GM23248 (cell line): ENCODE measurements at regions not wholly inside any gene's neighbourhood (a gene's known extent, or its start where the extent isn't known, plus 50 kb on each side); places are given as distances from the start of the nearest gene placed in this dataset.

Experiments used
- DNase-seq: peaks from one replicate; pipeline ENCODE4 v3.0.0-alpha.2; 2015
- H2AFZ ChIP-seq: fragments of 200-600 bp; sonication (generic); 2 replicates; pipeline ENCODE4 v1.6.1; 2016; ENCODE audit warnings: antibody characterized with exemption
- H3F3A ChIP-seq: fragments of 200-600 bp; sonication (generic); 2 replicates; pipeline ENCODE4 v1.6.1; 2016; ENCODE audit warnings: mild to moderate bottlenecking, antibody characterized with exemption, mixed run types; ENCODE audit not compliant: insufficient read depth
- H3K27ac ChIP-seq: fragments of 200-600 bp; sonication (generic); 2 replicates; pipeline ENCODE4 v1.5.1; 2016; ENCODE audit warnings: mild to moderate bottlenecking
- H3K27me3 ChIP-seq: fragments of 200-600 bp; sonication (generic); replicated peaks from 2 replicates; pipeline ENCODE4 v1.6.1; 2016; ENCODE audit warnings: mild to moderate bottlenecking; ENCODE audit not compliant: insufficient read depth
- H3K36me3 ChIP-seq: fragments of 200-600 bp; sonication (generic); 2 replicates; pipeline ENCODE4 v1.6.1; 2016; ENCODE audit warnings: low read depth, mild to moderate bottlenecking
- H3K4me1 ChIP-seq: fragments of 200-600 bp; sonication (generic); 2 replicates; pipeline ENCODE4 v1.6.1; 2016; ENCODE audit warnings: mild to moderate bottlenecking; ENCODE audit not compliant: insufficient read depth
- H3K4me2 ChIP-seq: fragments of 200-600 bp; sonication (generic); one replicate; pipeline ENCODE4 v1.6.1; 2016; ENCODE audit warnings: mild to moderate bottlenecking; ENCODE audit not compliant: unreplicated experiment
- H3K4me3 ChIP-seq: fragments of 200-600 bp; sonication (generic); 2 replicates; pipeline ENCODE4 v1.5.1; 2016; ENCODE audit warnings: mild to moderate bottlenecking
- H3K79me2 ChIP-seq: fragments of 200-600 bp; sonication (generic); 2 replicates; pipeline ENCODE4 v1.6.1; 2016; ENCODE audit warnings: mild to moderate bottlenecking; ENCODE audit not compliant: insufficient read depth
- H3K9ac ChIP-seq: fragments of 200-600 bp; sonication (generic); 2 replicates; pipeline ENCODE4 v1.6.1; 2016; ENCODE audit warnings: mild to moderate bottlenecking
- H3K9me2 ChIP-seq: fragments of 200-600 bp; sonication (generic); 2 replicates; pipeline ENCODE4 v1.6.1; 2016; ENCODE audit warnings: mixed run types, mild to moderate bottlenecking, moderate library complexity; ENCODE audit not compliant: insufficient read depth
- H3K9me3 ChIP-seq: fragments of 200-600 bp; sonication (generic); one replicate; pipeline ENCODE4 v1.6.1; 2017; ENCODE audit warnings: low read depth
- H4K20me1 ChIP-seq: fragments of 200-600 bp; sonication (generic); 2 replicates; pipeline ENCODE4 v1.6.0; 2016; ENCODE audit not compliant: insufficient read depth
- EZH2 ChIP-seq: fragments of 200-600 bp; sonication (generic); IDR thresholded peaks from 2 replicates; pipeline ENCODE4 v1.6.1; 2018; ENCODE audit warnings: antibody characterized with exemption, mild to moderate bottlenecking; ENCODE audit not compliant: insufficient read depth, poor library complexity, severe bottlenecking
- EZH2phosphoT487 ChIP-seq: fragments of 200-600 bp; sonication (generic); IDR thresholded peaks from 2 replicates; pipeline ENCODE4 v1.6.1; 2018; ENCODE audit warnings: antibody characterized with exemption, moderate library complexity, mild to moderate bottlenecking, low read depth; ENCODE audit not compliant: insufficient read depth
- WGBS, 2 experiments: methylation state at CpG; one replicate each; pipeline ENCODE4 v1.1.6; 2015 to 2017; ENCODE audit warnings: low lambda C conversion rate in 2 of 2, low coverage in 1 of 2; ENCODE audit errors: missing lambda C conversion rate in 2 of 2; 5-methylcytosine and 5-hydroxymethylcytosine counted together
- in situ Hi-C: fragments of 300-500 bp; cut with MboI; formaldehyde crosslinking; loops from 2 replicates; pipeline ENCODE4 v1.15.0; 2020

GRCh38 chr13:85900521-85900920 lies 101.3 kb upstream of the SLITRK6 start:
- WGBS, 2 experiments = 17 to 33% methylated on average over 2 of the region's 2 CpGs
- DNase-seq = no peak
- H3K79me2 ChIP-seq = no peaks in the 10 kb centered on the region
- no peaks in the 10 kb centered on the region for H3K4me1 ChIP-seq
- no peak overlapping the region for H3K27ac ChIP-seq
- no peaks in the 10 kb centered on the region for H3K9me2 ChIP-seq
- in situ Hi-C loops = no loop called here
- H4K20me1 ChIP-seq = no peaks in the 10 kb centered on the region
- no peak overlapping the region for H3K4me2 ChIP-seq
- TF ChIP-seq EZH2phosphoT487 = no peak
- TF ChIP-seq EZH2 = no peak
- no peaks in the 10 kb centered on the region for H3F3A ChIP-seq
- no peak overlapping the region for H3K9ac ChIP-seq
- H3K36me3 ChIP-seq = no peaks in the 10 kb centered on the region
- H3K27me3 ChIP-seq = no peaks in the 10 kb centered on the region
- H3K4me3 ChIP-seq = no peak overlapping the region
- no peak overlapping the region for H2AFZ ChIP-seq
- H3K9me3 ChIP-seq = no peaks in the 10 kb centered on the region

DNA sequence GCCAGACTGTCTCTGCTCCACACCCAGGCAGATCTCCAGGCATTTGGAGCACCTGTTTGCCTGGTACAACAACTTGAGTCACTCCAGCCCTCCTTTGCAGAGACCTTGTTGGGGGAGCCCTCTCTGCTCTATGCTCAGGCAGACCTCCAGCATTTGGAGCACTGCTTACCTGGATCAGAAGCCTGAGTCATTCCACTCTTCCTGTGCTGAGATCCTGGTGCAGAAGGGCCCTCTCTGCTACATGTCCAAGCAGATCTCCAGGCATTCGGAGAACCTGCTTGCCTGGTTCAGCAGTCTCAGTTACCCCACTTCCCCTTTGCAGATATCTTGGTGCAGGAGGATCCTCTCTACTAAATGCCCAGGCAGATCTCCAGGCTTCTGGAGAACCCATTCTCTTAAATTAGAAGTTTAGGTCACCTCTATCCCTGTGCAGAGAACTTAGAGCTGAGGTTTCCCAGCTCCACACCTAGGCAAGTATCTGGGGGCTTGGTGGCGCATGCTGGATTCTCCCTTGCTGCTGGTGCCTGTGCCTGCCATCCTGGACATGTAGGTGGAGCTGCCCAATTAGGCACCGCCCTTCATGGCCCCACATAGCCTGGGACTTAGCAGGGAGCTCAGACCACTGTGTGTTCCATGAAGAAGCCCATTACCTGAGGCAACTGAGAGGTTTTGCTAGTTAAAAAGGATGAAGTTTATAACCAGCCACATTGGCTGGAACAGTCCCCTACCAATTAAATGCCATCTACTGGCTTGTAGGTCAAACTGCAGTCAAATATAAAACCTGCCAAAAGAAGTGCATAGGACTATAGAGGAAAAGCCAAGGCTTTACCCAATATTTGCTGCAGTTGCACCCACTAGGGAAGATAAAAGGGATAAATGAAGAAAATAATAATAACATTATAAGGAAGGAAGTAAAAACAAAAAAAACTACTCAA lies 97.6 kb upstream of the SLITRK6 start:
- Histone ChIP-seq H3F3A (no peaks in the 10 kb centered on the region), H3K79me2 (no peaks in the 10 kb centered on the region), H3K36me3 (no peaks in the 10 kb centered on the region)

DNA sequence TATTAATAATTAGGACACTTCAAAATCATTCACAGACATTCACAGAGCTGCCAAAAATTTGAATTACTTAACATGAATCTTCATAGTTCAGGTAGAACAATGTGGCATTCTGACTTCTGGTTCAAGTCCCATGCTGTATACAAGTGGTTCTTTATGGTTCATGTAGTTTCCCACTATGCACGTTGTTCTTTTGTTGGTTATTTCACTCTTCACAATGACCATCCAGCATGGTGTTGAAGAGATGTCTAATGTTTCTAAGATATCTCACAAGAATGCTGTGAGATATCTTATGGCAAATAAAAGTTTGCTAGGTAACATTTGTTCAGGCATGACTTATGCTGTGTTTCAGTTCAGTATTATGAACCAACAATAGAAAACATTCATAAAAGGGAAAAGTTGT lies 88.2 kb upstream of the SLITRK6 start:
- in situ Hi-C loops = no loop called here
- no peaks in the 10 kb centered on the region for H4K20me1 ChIP-seq
- no peaks in the 10 kb centered on the region for H3K9me2 ChIP-seq
- H3F3A ChIP-seq = no peaks in the 10 kb centered on the region
- no peak overlapping the region for H2AFZ ChIP-seq
- H3K4me2 ChIP-seq = no peak overlapping the region
- no peak for DNase-seq
- no peaks in the 10 kb centered on the region for H3K79me2 ChIP-seq
- H3K27ac ChIP-seq = no peak overlapping the region
- 15 to 19% methylated on average over 1 of the region's 1 CpG for whole genome bisulfite sequencing, 2 experiments
- no peaks in the 10 kb centered on the region for H3K9me3 ChIP-seq
- H3K36me3 ChIP-seq = no peaks in the 10 kb centered on the region
- no peak overlapping the region for H3K9ac ChIP-seq
- H3K27me3 ChIP-seq = no peaks in the 10 kb centered on the region
- no peak overlapping the region for H3K4me3 ChIP-seq
- no peaks in the 10 kb centered on the region for H3K4me1 ChIP-seq
- TF ChIP-seq EZH2phosphoT487 (no peak), EZH2 (no peak)

More for the DNA sequence above, 97.6 kb upstream of the SLITRK6 start:
- Histone ChIP-seq H3K4me1 (no peaks in the 10 kb centered on the region), H3K9ac (no peak overlapping the region), H4K20me1 (no peaks in the 10 kb centered on the region), H3K4me2 (no peak overlapping the region), H3K9me3 (no peaks in the 10 kb centered on the region), H3K27me3 (no peaks in the 10 kb centered on the region), H2AFZ (no peak overlapping the region), H3K9me2 (no peaks in the 10 kb centered on the region), H3K27ac (no peak overlapping the region), H3K4me3 (no peak overlapping the region)
- TF ChIP-seq EZH2 (no peak), EZH2phosphoT487 (no peak)
- WGBS, 2 experiments = 17 to 25% methylated on average over 3 of the region's 3 CpGs
- DNase-seq = peak; percentile 0
- in situ Hi-C loops = no loop called here

DNA sequence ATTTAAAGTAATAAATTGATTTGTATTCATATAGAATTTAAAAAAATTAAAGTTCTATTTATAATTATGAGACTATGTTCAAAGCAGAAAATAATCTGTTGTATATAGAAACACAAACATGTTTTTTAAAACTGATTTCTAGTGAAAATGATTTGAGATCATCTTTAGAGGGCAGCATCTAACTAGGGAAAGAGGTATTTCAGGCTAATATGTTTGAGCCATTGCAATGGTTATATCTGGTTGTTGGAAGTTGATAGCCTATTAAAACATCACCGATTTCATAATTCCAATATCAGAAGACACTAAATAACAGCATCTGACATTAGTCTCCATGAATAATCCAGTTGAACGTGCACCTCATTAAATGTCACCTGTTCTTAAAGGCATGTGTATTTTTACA lies 79.8 kb upstream of the SLITRK6 start:
- no peak overlapping the region for H3K9ac ChIP-seq
- H3K36me3 ChIP-seq = no peaks in the 10 kb centered on the region
- no peaks in the 10 kb centered on the region for H3K79me2 ChIP-seq
- H3K9me3 ChIP-seq = no peaks in the 10 kb centered on the region
- no peaks in the 10 kb centered on the region for H3K27me3 ChIP-seq
- no peak overlapping the region for H3K27ac ChIP-seq
- no peaks in the 10 kb centered on the region for H3K4me1 ChIP-seq
- no peak overlapping the region for H3K4me2 ChIP-seq
- TF ChIP-seq EZH2 (no peak), EZH2phosphoT487 (no peak)
- DNase-seq = no peak
- 18 to 19% methylated on average over 2 of the region's 2 CpGs for WGBS, 2 experiments
- no peak overlapping the region for H2AFZ ChIP-seq
- no peak overlapping the region for H3K4me3 ChIP-seq
- no peaks in the 10 kb centered on the region for H3K9me2 ChIP-seq
- no peaks in the 10 kb centered on the region for H4K20me1 ChIP-seq
- H3F3A ChIP-seq = no peaks in the 10 kb centered on the region
- in situ Hi-C loops = no loop called here
